ENCODE measurements at regions not wholly inside any gene's neighbourhood (a gene's known extent, or its start where the extent isn't known, plus 50 kb on each side); places are given as distances from the start of the nearest gene placed in this dataset.

- TF ChIP-seq FOXA1 (IDR thresholded peaks at IDR 0.05) (no peak), PKNOX1 (IDR thresholded peaks at IDR 0.05) (no peak), HDGF (IDR thresholded peaks at IDR 0.05; ENCODE audit: borderline replicate concordance) (no peak), BHLHE40 (IDR thresholded peaks at IDR 0.05; ENCODE audit: borderline replicate concordance) (no peak), SP1 (IDR thresholded peaks at IDR 0.05) (no peak), TARDBP (IDR thresholded peaks at IDR 0.05) (no peak), FOXM1 (IDR thresholded peaks at IDR 0.05; ENCODE audit: borderline replicate concordance) (no peak), SUZ12 (IDR thresholded peaks at IDR 0.05) (no peak), LEF1 (IDR thresholded peaks at IDR 0.05; ENCODE audit: borderline replicate concordance) (no peak), FOXK2 (IDR thresholded peaks at IDR 0.05) (no peak), NFRKB (IDR thresholded peaks at IDR 0.05) (no peak), ARNT (IDR thresholded peaks at IDR 0.05) (no peak), ELF4 (IDR thresholded peaks at IDR 0.05) (no peak)
Measured at GRCh38 chr5:57576317-57576716, 93.7 kb upstream of the ACTBL2 start.
